Effector CD4-positive, alpha-beta T cell (primary cell): ENCODE measurements at regions not wholly inside any gene's neighbourhood (a gene's known extent, or its start where the extent isn't known, plus 50 kb on each side); places are given as distances from the start of the nearest gene placed in this dataset.
A peak's percentile ranks its signal among the peaks of the same experiment; 100 is the strongest.
"Not testable (repeated sequence)": the region's sequence is repeated elsewhere in the genome, so short reads cannot be mapped to it uniquely, and the experiment has no call there.

Experiments used
- DNase-seq: peaks from one replicate; pipeline ENCODE4 v3.0.0-alpha.2; 2020

GRCh38 chr12:89053817-89054216 lies 298.5 kb downstream of the DUSP6 start:
- not testable (repeated sequence) for DNase-seq

GRCh38 chr12:89051065-89051677 lies 301.1 kb downstream of the DUSP6 start:
- DNase-seq, result peak; percentile 17

- DNase-seq, result no peak
Measured at GRCh38 chr12:89047856-89048418, 304.4 kb downstream of the DUSP6 start.

GRCh38 chr12:89041078-89041477 lies 311.2 kb downstream of the DUSP6 start:
- DNase-seq, result no peak

GRCh38 chr12:89040146-89040964 lies 311.9 kb downstream of the DUSP6 start:
- DNase-seq, result peak; percentile 26

GRCh38 chr12:89038831-89039512 lies 313.3 kb downstream of the DUSP6 start:
- DNase-seq, result no peak

- no peak for DNase-seq
Measured at GRCh38 chr12:89033062-89033461, 319.2 kb downstream of the DUSP6 start.

- no peak for DNase-seq
Measured at GRCh38 chr12:89029961-89030360, 322.3 kb downstream of the DUSP6 start.

- DNase-seq, result no peak
Measured at GRCh38 chr12:89024580-89024979, 327.7 kb downstream of the DUSP6 start.

GRCh38 chr12:89023936-89024335 lies 328.4 kb downstream of the DUSP6 start:
- DNase-seq, result no peak

- DNase-seq, result no peak
Measured at GRCh38 chr12:89020689-89021088, 331.6 kb downstream of the DUSP6 start.

- no peak for DNase-seq
Measured at GRCh38 chr12:89020121-89020480, 332.2 kb downstream of the DUSP6 start.

GRCh38 chr12:89019439-89020120 lies 332.7 kb downstream of the DUSP6 start:
- peak; percentile 57 for DNase-seq

GRCh38 chr12:89016970-89017778 lies 335.1 kb downstream of the DUSP6 start:
- peak; percentile 40 for DNase-seq

GRCh38 chr12:89015419-89015818 lies 336.9 kb downstream of the DUSP6 start:
- no peak for DNase-seq

GRCh38 chr12:88998421-88998820 lies 353.9 kb downstream of the DUSP6 start:
- no peak for DNase-seq

- DNase-seq, result no peak
Measured at GRCh38 chr12:88996200-88996788, 356.0 kb downstream of the DUSP6 start.

GRCh38 chr12:88994971-88995370 lies 357.3 kb downstream of the DUSP6 start:
- DNase-seq, result no peak

GRCh38 chr12:88994537-88994936 lies 357.8 kb downstream of the DUSP6 start:
- no peak for DNase-seq

GRCh38 chr12:88993651-88994050 lies 358.6 kb downstream of the DUSP6 start:
- DNase-seq, result no peak

- DNase-seq, result no peak
Measured at GRCh38 chr12:88986056-88986455, 366.2 kb downstream of the DUSP6 start.

- DNase-seq, result no peak
Measured at GRCh38 chr12:88985631-88986030, 366.7 kb downstream of the DUSP6 start.
